GM12878 (cell line): ENCODE measurements at regions not wholly inside any gene's neighbourhood (a gene's known extent, or its start where the extent isn't known, plus 50 kb on each side); places are given as distances from the start of the nearest gene placed in this dataset.

ENCODE experiments used
- ATAC-seq: fragments of 200-7000 bp; cut with Tn5 transposase; 3 replicates; pipeline ENCODE4 v1.9.1; 2020; ENCODE audit warnings: mild to moderate bottlenecking, moderate library complexity
- BruUV-seq: library from RNA; stranded (reverse); fragments of 400-500 nt; replicated peaks from 2 replicates; lab custom pipeline; 2021; lab: Mats Ljungman, UMichigan
- CTCF ChIA-PET: fragments of 300-600 bp; sonication (Branson Sonifier 250); formaldehyde crosslinking; extraction: SDS; loops from one replicate; lab custom pipeline; 2021; ENCODE audit warnings: inconsistent platforms; lab: Yijun Ruan, JAX
- POLR2A ChIA-PET: fragments of 350-600 bp; formaldehyde crosslinking; extraction: SDS; loops from one replicate; lab custom pipeline; 2021; ENCODE audit warnings: inconsistent platforms; lab: Charles Lee
- RAD21 ChIA-PET: fragments of 300-600 bp; sonication (Branson Sonifier 250); formaldehyde crosslinking; loops from one replicate; lab custom pipeline; 2023; ENCODE audit warnings: antibody characterized with exemption; ENCODE audit not compliant: unreplicated experiment; lab: Charles Lee
- SMC1A ChIA-PET: fragments of 300-600 bp; sonication (Branson Sonifier 250); formaldehyde crosslinking; loops from one replicate; lab custom pipeline; 2023; ENCODE audit not compliant: unreplicated experiment, uncharacterized antibody; lab: Charles Lee
- DNase-seq: peaks from one replicate; pipeline ENCODE4 v3.0.0-alpha.2; 2011; ENCODE audit warnings: low read depth, low spot score
- FAIRE-seq: peaks from 3 replicates; lab custom pipeline; 2011; peaks lifted over from hg19 to GRCh38; lab: Jason Lieb, UNC
- H2AFZ ChIP-seq: 2 replicates; pipeline ENCODE4 v1.6.0; 2011; ENCODE audit warnings: low read depth, low read length, control low read depth; ENCODE audit not compliant: control insufficient read depth
- H3K27ac ChIP-seq: 2 replicates; pipeline ENCODE4 v1.5.1; 2011; ENCODE audit warnings: control low read depth; ENCODE audit not compliant: control insufficient read depth, insufficient read depth
- H3K27me3 ChIP-seq, 2 experiments: replicated peaks in 1 of 2; 2 replicates each; pipeline versions ENCODE4 v1.6.0 to v1.6.1; 2011; ENCODE audit warnings: low read length in 1 of 2; ENCODE audit not compliant: control insufficient read depth in 2 of 2, insufficient read depth in 2 of 2
- H3K36me3 ChIP-seq, 2 experiments: 2 replicates each; pipeline ENCODE4 v1.5.1; 2011; ENCODE audit warnings: low read length in 1 of 2; ENCODE audit not compliant: control insufficient read depth in 2 of 2, insufficient read depth in 2 of 2
- H3K4me1 ChIP-seq: 2 replicates; pipeline ENCODE4 v1.6.1; 2011; ENCODE audit warnings: mild to moderate bottlenecking, low read length, moderate library complexity, mixed read lengths; ENCODE audit not compliant: control insufficient read depth, insufficient read depth
- H3K4me2 ChIP-seq: 2 replicates; pipeline ENCODE4 v1.6.0; 2011; ENCODE audit warnings: control low read depth; ENCODE audit not compliant: control insufficient read depth, insufficient read depth
- H3K4me3 ChIP-seq: fragments of 200-600 bp; sonication (generic); 2 replicates; pipeline ENCODE4 v1.5.1; 2016
- H3K79me2 ChIP-seq: 2 replicates; pipeline ENCODE4 v1.6.0; 2011; ENCODE audit warnings: low read length; ENCODE audit not compliant: control insufficient read depth, insufficient read depth
- H3K9ac ChIP-seq: 2 replicates; pipeline ENCODE4 v1.8.0; 2011; ENCODE audit warnings: low read length, control low read depth, mixed read lengths; ENCODE audit not compliant: control insufficient read depth, insufficient read depth
- H3K9me3 ChIP-seq: replicated peaks from 3 replicates; pipeline ENCODE4 v1.5.1; 2011; ENCODE audit warnings: mild to moderate bottlenecking, low read length; ENCODE audit not compliant: control insufficient read depth, insufficient read depth
- H4K20me1 ChIP-seq: 2 replicates; pipeline ENCODE4 v1.6.0; 2011; ENCODE audit not compliant: control insufficient read depth, insufficient read depth
- BACH1 ChIP-seq: fragments of 450-650 bp; IDR thresholded peaks from 2 replicates; pipeline ENCODE4 v1.6.1; 2017; ENCODE audit warnings: mild to moderate bottlenecking, borderline replicate concordance
- CUX1 ChIP-seq: IDR thresholded peaks from 2 replicates; pipeline ENCODE4 v1.6.1; 2012; ENCODE audit warnings: improper control_type of control experiment, low read depth, low read length; ENCODE audit not compliant: insufficient replicate concordance
- ESRRA ChIP-seq: IDR thresholded peaks from 2 replicates; pipeline ENCODE4 v1.6.1; 2012; ENCODE audit warnings: mild to moderate bottlenecking, low read length, improper control_type of control experiment
- GABPA ChIP-seq: IDR thresholded peaks from 2 replicates; pipeline ENCODE4 v1.6.1; 2014; ENCODE audit warnings: antibody characterized with exemption, low read depth, mild to moderate bottlenecking, inconsistent platforms
- IKZF2 ChIP-seq, 2 experiments: fragments of 450-650 bp; IDR thresholded peaks; 2 replicates each; pipeline ENCODE4 v1.6.1; 2017; ENCODE audit warnings: mild to moderate bottlenecking in 2 of 2, moderate library complexity in 2 of 2
- MXI1 ChIP-seq: fragments of 150-350 bp; IDR thresholded peaks from 2 replicates; pipeline ENCODE4 v1.6.1; 2011; ENCODE audit warnings: low read depth, mild to moderate bottlenecking, inconsistent platforms, low read length, improper control_type of control experiment
- NBN ChIP-seq: fragments of 450-650 bp; IDR thresholded peaks from 2 replicates; pipeline ENCODE4 v1.6.1; 2016
- NKRF ChIP-seq: fragments of 450-650 bp; conservative IDR thresholded peaks from 2 replicates; pipeline ENCODE4 v1.6.1; 2017; ENCODE audit warnings: mild to moderate bottlenecking, moderate library complexity
- SP1 ChIP-seq: IDR thresholded peaks from one replicate; pipeline ENCODE4 v1.6.1; 2011; ENCODE audit warnings: low read depth, low read length
- SREBF1 ChIP-seq: IDR thresholded peaks from 2 replicates; pipeline ENCODE4 v1.6.1; 2012; ENCODE audit warnings: mild to moderate bottlenecking, low read length
- TCF3 ChIP-seq: IDR thresholded peaks from 2 replicates; pipeline ENCODE4 v1.6.1; 2012; ENCODE audit warnings: low read depth, mild to moderate bottlenecking, low read length, borderline replicate concordance; ENCODE audit not compliant: insufficient read depth
- ZNF207 ChIP-seq: fragments of 450-650 bp; IDR thresholded peaks from 2 replicates; pipeline ENCODE4 v1.6.1; 2014; ENCODE audit warnings: antibody characterized with exemption, mild to moderate bottlenecking, borderline replicate concordance
- WGBS: methylation state at CpG from one replicate; pipeline ENCODE4 v1.1.6; 2016; ENCODE audit warnings: low lambda C conversion rate; ENCODE audit not compliant: insufficient replicate concordance, insufficient coverage; ENCODE audit errors: missing lambda C conversion rate; 5-methylcytosine and 5-hydroxymethylcytosine counted together
- in situ Hi-C: fragments of 300-500 bp; cut with MboI; formaldehyde crosslinking; loops from 9 replicates; pipeline ENCODE4 v1.14.3; 2018; ENCODE audit warnings: mixed read lengths
- intact Hi-C: fragments of 100-400 bp; cut with micrococcal nuclease; formaldehyde crosslinking; loops from one replicate; pipeline ENCODE4 v1.14.2; 2022; ENCODE audit not compliant: unreplicated experiment
- TF ChIP-seq, protein P1 (sequence below): fragments of 450-650 bp; formaldehyde crosslinking; IDR thresholded peaks from 2 replicates; pipeline ENCODE4 v1.5.0; 2022; ENCODE audit warnings: mild to moderate bottlenecking, missing genetic modification characterization

DNA sequence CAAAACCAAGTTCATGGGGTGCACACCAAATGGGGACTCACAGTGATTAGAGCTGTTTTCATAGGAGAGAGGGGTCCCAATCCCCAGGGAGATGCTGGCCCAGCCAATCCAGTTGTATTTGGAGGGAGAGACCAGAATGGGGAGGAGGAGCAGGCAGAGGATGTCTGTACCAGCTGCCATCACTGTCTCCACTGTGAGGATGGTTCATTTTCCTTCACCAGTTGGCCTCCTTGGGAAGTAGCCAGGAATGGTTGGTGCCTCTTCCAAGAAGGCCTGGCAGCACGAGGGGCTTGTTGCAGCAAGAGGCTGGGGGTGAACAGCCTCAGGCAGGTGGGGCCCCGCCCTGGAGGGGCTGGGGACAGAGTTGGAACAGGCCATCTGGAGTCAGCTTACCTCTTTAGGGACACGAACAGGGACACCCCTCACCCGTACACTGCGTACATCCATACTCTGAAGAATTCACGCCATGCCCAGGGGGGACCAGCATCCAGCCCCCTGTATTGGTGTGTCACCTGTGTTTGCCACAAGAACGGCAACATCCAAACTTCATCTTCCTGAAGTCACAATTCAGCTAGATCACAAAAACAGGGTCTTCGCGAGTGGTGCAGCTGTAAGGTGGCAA, 161.7 kb upstream of the ZNF236 start:
- no peak overlapping the region for H3K4me2 ChIP-seq
- intact Hi-C loops (no loop called here), in situ Hi-C loops (no loop called here)
- H3K4me3 ChIP-seq: no peak overlapping the region
- RAD21 ChIA-PET: no interaction called here
- CTCF ChIA-PET: no interaction called here
- SMC1A ChIA-PET: no interaction called here
- POLR2A ChIA-PET: no interaction called here
- H3K79me2 ChIP-seq: no peaks in the 10 kb centered on the region
- H3K36me3 ChIP-seq: no peaks in the 10 kb centered on the region
- peaks cover 5% of the 10 kb centered on the region; the same call in 1 of the 2 replicates for H3K4me1 ChIP-seq
- H3K9me3 ChIP-seq: no peaks in the 10 kb centered on the region
- ATAC-seq: no peak
- WGBS: 38% methylated on average over 9 of the region's 9 CpGs
- no peak overlapping the region for H2AFZ ChIP-seq
- DNase-seq: no peak
- no peaks in the 10 kb centered on the region for H4K20me1 ChIP-seq
- no peak for FAIRE-seq
- peaks cover 0 to 4% of the 10 kb centered on the region in 2 experiments; a peak in 2 of 4 replicates for H3K27me3 ChIP-seq
- H3K9ac ChIP-seq: no peak overlapping the region
- no peak overlapping the region for H3K27ac ChIP-seq
- BruUV-seq: no TSS peak
- TF ChIP-seq IKZF2 (IDR thresholded peaks at IDR 0.05) (no peak), BACH1 (no peak), MXI1 (no peak), SREBF1 (no peak), SP1 (no peak), NBN (no peak), ESRRA (no peak), TCF3 (no peak), ZNF207 (no peak), CUX1 (no peak), GABPA (no peak), NKRF (no peak)
- TF ChIP-seq, protein P1, sequence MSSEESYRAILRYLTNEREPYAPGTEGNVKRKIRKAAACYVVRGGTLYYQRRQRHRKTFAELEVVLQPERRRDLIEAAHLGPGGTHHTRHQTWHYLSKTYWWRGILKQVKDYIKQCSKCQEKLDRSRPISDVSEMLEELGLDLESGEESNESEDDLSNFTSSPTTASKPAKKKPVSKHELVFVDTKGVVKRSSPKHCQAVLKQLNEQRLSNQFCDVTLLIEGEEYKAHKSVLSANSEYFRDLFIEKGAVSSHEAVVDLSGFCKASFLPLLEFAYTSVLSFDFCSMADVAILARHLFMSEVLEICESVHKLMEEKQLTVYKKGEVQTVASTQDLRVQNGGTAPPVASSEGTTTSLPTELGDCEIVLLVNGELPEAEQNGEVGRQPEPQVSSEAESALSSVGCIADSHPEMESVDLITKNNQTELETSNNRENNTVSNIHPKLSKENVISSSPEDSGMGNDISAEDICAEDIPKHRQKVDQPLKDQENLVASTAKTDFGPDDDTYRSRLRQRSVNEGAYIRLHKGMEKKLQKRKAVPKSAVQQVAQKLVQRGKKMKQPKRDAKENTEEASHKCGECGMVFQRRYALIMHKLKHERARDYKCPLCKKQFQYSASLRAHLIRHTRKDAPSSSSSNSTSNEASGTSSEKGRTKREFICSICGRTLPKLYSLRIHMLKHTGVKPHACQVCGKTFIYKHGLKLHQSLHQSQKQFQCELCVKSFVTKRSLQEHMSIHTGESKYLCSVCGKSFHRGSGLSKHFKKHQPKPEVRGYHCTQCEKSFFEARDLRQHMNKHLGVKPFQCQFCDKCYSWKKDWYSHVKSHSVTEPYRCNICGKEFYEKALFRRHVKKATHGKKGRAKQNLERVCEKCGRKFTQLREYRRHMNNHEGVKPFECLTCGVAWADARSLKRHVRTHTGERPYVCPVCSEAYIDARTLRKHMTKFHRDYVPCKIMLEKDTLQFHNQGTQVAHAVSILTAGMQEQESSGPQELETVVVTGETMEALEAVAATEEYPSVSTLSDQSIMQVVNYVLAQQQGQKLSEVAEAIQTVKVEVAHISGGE (CRISPR knock-in tag): no peak
